ENCODE measurements at regions not wholly inside any gene's neighbourhood (a gene's known extent, or its start where the extent isn't known, plus 50 kb on each side); places are given as distances from the start of the nearest gene placed in this dataset.

DNA sequence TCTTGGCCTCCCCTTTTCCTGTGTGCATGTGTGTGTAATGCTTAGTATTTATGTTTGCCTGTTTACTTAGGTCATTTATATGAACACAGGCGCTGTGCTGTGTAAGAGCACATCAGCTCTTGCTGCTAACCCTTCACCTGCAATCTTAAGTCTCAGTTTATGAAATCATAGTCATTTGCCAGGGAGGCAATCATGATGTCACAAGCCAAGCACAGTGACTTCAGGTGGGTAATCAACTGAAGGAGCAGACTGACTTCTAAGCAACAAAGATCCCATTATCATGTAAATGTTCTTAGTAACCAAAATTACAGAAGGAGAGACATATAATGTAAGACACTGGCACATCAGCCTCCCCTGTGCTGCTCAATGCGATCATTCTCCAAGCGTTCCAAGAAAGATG lies 386.3 kb upstream of the MEIS1 start:
- Histone ChIP-seq H3K9me3 (ENCODE audit: control insufficient read depth, insufficient read depth, low read length) (no peaks in the 10 kb centered on the region), H3K36me3 (ENCODE audit: control insufficient read depth, insufficient read depth, low read length) (no peaks in the 10 kb centered on the region), H3K4me3 (ENCODE audit: low read depth, low read length) (no peak overlapping the region), H3K9ac (ENCODE audit: low read depth, low read length) (no peak overlapping the region), H3K27me3 (ENCODE audit: control insufficient read depth, insufficient read depth, low read length) (no peaks in the 10 kb centered on the region), H3K4me1 (ENCODE audit: control insufficient read depth, insufficient read depth, low read length) (peaks cover 7% of the 10 kb centered on the region)

GRCh38 chr2:66041902-66042657 lies 392.8 kb upstream of the MEIS1 start:
- H3K9me3 ChIP-seq (ENCODE audit: control insufficient read depth, insufficient read depth, low read length), result no peaks in the 10 kb centered on the region

GRCh38 chr2:66036948-66037347 lies 398.0 kb upstream of the MEIS1 start:
- Histone ChIP-seq H3K9ac (ENCODE audit: low read depth, low read length) (no peak overlapping the region), H3K9me3 (ENCODE audit: control insufficient read depth, insufficient read depth, low read length) (no peaks in the 10 kb centered on the region), H3K27me3 (ENCODE audit: control insufficient read depth, insufficient read depth, low read length) (no peaks in the 10 kb centered on the region), H3K36me3 (ENCODE audit: control insufficient read depth, insufficient read depth, low read length) (no peaks in the 10 kb centered on the region), H3K4me3 (ENCODE audit: low read depth, low read length) (no peak overlapping the region), H3K4me1 (ENCODE audit: control insufficient read depth, insufficient read depth, low read length) (no peaks in the 10 kb centered on the region)

More at GRCh38 chr2:66041902-66042657, 392.8 kb upstream of the MEIS1 start:
- Histone ChIP-seq H3K36me3 (ENCODE audit: control insufficient read depth, insufficient read depth, low read length) (no peaks in the 10 kb centered on the region), H3K4me1 (ENCODE audit: control insufficient read depth, insufficient read depth, low read length) (no peaks in the 10 kb centered on the region), H3K27me3 (ENCODE audit: control insufficient read depth, insufficient read depth, low read length) (no peaks in the 10 kb centered on the region), H3K9ac (ENCODE audit: low read depth, low read length) (no peak overlapping the region), H3K4me3 (ENCODE audit: low read depth, low read length) (no peak overlapping the region)

GRCh38 chr2:66034467-66034866 lies 400.5 kb upstream of the MEIS1 start:
- Histone ChIP-seq H3K4me1 (ENCODE audit: control insufficient read depth, insufficient read depth, low read length) (no peaks in the 10 kb centered on the region), H3K36me3 (ENCODE audit: control insufficient read depth, insufficient read depth, low read length) (no peaks in the 10 kb centered on the region), H3K27me3 (ENCODE audit: control insufficient read depth, insufficient read depth, low read length) (no peaks in the 10 kb centered on the region), H3K9ac (ENCODE audit: low read depth, low read length) (no peak overlapping the region), H3K9me3 (ENCODE audit: control insufficient read depth, insufficient read depth, low read length) (no peaks in the 10 kb centered on the region), H3K4me3 (ENCODE audit: low read depth, low read length) (no peak overlapping the region)

DNA sequence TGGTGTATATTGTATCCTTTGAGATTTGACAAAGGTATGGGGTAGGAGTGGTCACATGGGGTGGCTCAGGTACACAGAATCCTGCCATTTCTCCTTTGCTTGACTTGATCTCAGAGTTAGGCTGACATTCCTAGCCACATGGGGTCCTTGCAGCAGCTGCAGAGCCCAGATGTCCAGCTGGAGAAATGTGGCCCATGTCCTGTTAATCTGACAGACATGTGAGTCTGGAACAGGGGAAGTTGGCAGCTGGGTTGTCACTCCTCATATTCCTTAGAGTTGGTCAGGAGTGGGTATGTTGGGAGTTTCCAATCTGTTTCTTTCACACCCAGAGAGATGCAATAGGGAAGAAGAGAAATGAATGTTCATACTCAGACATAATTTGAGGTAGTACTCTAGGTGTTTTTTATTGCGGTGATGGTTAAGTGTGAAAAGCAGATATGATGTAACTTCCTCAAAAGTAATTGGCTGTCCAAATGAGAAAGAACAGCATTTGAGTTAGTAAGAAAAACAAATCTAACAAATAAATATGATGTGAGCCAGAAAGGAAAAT lies 402.6 kb upstream of the MEIS1 start:
- H3K9me3 ChIP-seq (ENCODE audit: control insufficient read depth, insufficient read depth, low read length), result no peaks in the 10 kb centered on the region
- no peak overlapping the region for H3K4me3 ChIP-seq (ENCODE audit: low read depth, low read length)
- no peaks in the 10 kb centered on the region for H3K4me1 ChIP-seq (ENCODE audit: control insufficient read depth, insufficient read depth, low read length)
- H3K27me3 ChIP-seq (ENCODE audit: control insufficient read depth, insufficient read depth, low read length), result no peaks in the 10 kb centered on the region
- H3K36me3 ChIP-seq (ENCODE audit: control insufficient read depth, insufficient read depth, low read length), result no peaks in the 10 kb centered on the region
- no peak overlapping the region for H3K9ac ChIP-seq (ENCODE audit: low read depth, low read length)

DNA sequence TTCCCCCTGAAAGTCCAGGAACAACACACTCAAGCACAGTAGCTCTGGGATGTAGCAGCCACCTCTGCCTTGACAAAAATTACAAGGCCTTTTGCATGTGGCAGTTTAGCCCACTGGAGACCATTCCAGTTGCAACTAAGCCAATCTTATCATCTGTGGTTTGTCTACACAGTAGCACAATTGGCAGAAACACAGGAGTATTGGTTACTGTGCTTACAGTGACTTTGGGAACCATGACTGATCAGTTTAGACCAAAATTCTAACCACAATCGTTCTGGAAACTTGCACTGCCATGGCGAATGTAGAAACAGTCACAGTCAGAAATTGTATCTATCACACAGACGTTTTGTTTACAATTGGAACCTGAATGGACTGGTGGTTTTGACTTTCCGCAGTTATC lies 403.7 kb upstream of the MEIS1 start:
- H3K9me3 ChIP-seq (ENCODE audit: control insufficient read depth, insufficient read depth, low read length), result no peaks in the 10 kb centered on the region
- H3K4me3 ChIP-seq (ENCODE audit: low read depth, low read length), result no peak overlapping the region
- H3K4me1 ChIP-seq (ENCODE audit: control insufficient read depth, insufficient read depth, low read length), result no peaks in the 10 kb centered on the region
- no peak overlapping the region for H3K9ac ChIP-seq (ENCODE audit: low read depth, low read length)
- no peaks in the 10 kb centered on the region for H3K27me3 ChIP-seq (ENCODE audit: control insufficient read depth, insufficient read depth, low read length)
- H3K36me3 ChIP-seq (ENCODE audit: control insufficient read depth, insufficient read depth, low read length), result no peaks in the 10 kb centered on the region

DNA sequence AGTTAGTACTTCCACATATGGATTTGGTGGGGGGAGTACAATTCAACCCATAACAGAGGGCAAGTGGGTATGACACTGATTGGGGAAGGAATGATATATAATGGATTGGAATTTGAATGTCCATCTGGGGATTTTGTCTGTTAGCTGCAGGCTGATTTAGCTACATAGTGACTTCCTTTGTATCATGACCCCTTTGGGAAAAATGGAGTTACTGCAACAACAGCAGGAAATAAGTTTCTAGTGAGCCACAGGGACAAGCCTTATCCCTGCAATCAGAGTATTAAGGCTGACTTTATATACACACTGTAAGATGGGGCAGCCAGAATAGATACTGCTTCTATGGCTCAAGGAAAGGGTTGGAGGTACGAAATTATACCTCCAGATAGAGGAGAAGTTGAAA lies 404.4 kb upstream of the MEIS1 start:
- no peaks in the 10 kb centered on the region for H3K27me3 ChIP-seq (ENCODE audit: control insufficient read depth, insufficient read depth, low read length)
- no peak overlapping the region for H3K9ac ChIP-seq (ENCODE audit: low read depth, low read length)
- H3K36me3 ChIP-seq (ENCODE audit: control insufficient read depth, insufficient read depth, low read length), result no peaks in the 10 kb centered on the region
- H3K9me3 ChIP-seq (ENCODE audit: control insufficient read depth, insufficient read depth, low read length), result no peaks in the 10 kb centered on the region
- no peaks in the 10 kb centered on the region for H3K4me1 ChIP-seq (ENCODE audit: control insufficient read depth, insufficient read depth, low read length)
- H3K4me3 ChIP-seq (ENCODE audit: low read depth, low read length), result no peak overlapping the region

DNA sequence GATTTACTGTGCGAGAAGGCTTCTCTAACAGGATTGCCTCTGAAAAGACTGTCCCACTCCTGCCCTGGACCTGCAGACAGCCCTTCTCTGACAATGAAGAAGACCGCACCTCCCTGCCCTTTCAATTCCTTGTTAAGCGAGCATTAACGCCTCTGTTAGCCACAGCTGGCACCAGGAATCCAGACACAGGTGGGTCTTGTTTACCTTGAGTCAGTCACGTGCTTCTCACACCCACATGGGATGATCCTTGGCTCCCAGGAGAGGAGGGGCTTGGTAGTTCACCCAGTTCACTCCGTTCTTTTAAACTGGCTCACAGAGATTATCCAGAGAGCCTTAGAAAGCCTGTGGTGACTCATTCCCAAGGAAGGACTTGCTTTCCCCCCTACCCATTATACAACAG lies 410.5 kb upstream of the MEIS1 start:
- Histone ChIP-seq H3K36me3 (ENCODE audit: control insufficient read depth, insufficient read depth, low read length) (no peaks in the 10 kb centered on the region), H3K27me3 (ENCODE audit: control insufficient read depth, insufficient read depth, low read length) (no peaks in the 10 kb centered on the region), H3K9me3 (ENCODE audit: control insufficient read depth, insufficient read depth, low read length) (no peaks in the 10 kb centered on the region)

GRCh38 chr2:66021296-66021695 lies 413.6 kb upstream of the MEIS1 start:
- H3K9ac ChIP-seq (ENCODE audit: low read depth, low read length), result no peak overlapping the region
- H3K4me3 ChIP-seq (ENCODE audit: low read depth, low read length), result no peak overlapping the region
- H3K36me3 ChIP-seq (ENCODE audit: control insufficient read depth, insufficient read depth, low read length), result no peaks in the 10 kb centered on the region
- H3K4me1 ChIP-seq (ENCODE audit: control insufficient read depth, insufficient read depth, low read length), result no peaks in the 10 kb centered on the region
- no peaks in the 10 kb centered on the region for H3K27me3 ChIP-seq (ENCODE audit: control insufficient read depth, insufficient read depth, low read length)
- no peaks in the 10 kb centered on the region for H3K9me3 ChIP-seq (ENCODE audit: control insufficient read depth, insufficient read depth, low read length)

More for the DNA sequence above, 410.5 kb upstream of the MEIS1 start:
- no peak overlapping the region for H3K4me3 ChIP-seq (ENCODE audit: low read depth, low read length)
- H3K9ac ChIP-seq (ENCODE audit: low read depth, low read length), result no peak overlapping the region
- H3K4me1 ChIP-seq (ENCODE audit: control insufficient read depth, insufficient read depth, low read length), result no peaks in the 10 kb centered on the region

DNA sequence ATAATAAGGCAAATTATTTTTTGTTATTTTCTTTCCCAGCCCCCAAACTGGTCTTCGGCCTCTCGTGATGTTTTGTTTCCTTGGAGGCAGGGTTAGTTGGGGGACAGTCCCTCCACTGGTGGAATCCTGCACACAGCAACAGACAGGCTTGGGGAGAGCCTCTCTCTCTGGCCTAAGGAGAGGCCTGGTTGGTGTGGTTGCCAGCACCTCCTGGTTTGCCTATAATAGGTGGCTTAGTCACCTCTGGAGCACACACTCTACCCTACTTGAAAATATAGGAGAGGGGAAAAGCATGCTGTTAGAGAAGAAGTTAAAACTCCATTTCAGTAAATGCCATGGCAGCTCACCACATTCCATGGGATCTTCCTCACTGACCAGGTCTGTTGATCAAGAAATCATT lies 417.2 kb upstream of the MEIS1 start:
- Histone ChIP-seq H3K9ac (ENCODE audit: low read depth, low read length) (no peak overlapping the region), H3K36me3 (ENCODE audit: control insufficient read depth, insufficient read depth, low read length) (no peaks in the 10 kb centered on the region), H3K9me3 (ENCODE audit: control insufficient read depth, insufficient read depth, low read length) (no peaks in the 10 kb centered on the region), H3K27me3 (ENCODE audit: control insufficient read depth, insufficient read depth, low read length) (no peaks in the 10 kb centered on the region), H3K4me1 (ENCODE audit: control insufficient read depth, insufficient read depth, low read length) (no peaks in the 10 kb centered on the region), H3K4me3 (ENCODE audit: low read depth, low read length) (no peak overlapping the region)

- no peak overlapping the region for H3K9ac ChIP-seq (ENCODE audit: low read depth, low read length)
- no peaks in the 10 kb centered on the region for H3K4me1 ChIP-seq (ENCODE audit: control insufficient read depth, insufficient read depth, low read length)
- no peaks in the 10 kb centered on the region for H3K36me3 ChIP-seq (ENCODE audit: control insufficient read depth, insufficient read depth, low read length)
- H3K4me3 ChIP-seq (ENCODE audit: low read depth, low read length), result no peak overlapping the region
- no peaks in the 10 kb centered on the region for H3K27me3 ChIP-seq (ENCODE audit: control insufficient read depth, insufficient read depth, low read length)
- no peaks in the 10 kb centered on the region for H3K9me3 ChIP-seq (ENCODE audit: control insufficient read depth, insufficient read depth, low read length)
These were observed 420.5 kb upstream of the MEIS1 start for GRCh38 chr2:66014450-66014849.

DNA sequence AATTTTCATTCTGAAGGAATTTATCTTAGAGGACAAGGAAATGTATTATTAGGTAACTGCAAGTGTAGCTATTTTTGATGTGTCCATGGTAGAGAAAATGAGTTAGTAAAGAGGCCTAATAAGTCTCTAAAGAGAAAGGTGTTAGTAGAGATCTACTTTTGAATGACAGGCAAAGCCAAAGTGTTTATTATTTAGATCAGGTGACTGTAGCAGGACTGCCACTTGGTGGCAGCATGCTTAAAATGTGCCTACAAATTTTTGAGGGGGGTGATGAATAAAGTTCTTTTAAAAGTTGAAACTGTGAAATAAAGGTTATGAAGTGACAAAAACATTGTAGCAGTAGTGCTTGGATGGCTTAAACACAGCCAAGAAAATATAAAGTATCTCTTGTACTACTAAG lies 421.5 kb upstream of the MEIS1 start:
- Histone ChIP-seq H3K27me3 (ENCODE audit: control insufficient read depth, insufficient read depth, low read length) (no peaks in the 10 kb centered on the region), H3K9ac (ENCODE audit: low read depth, low read length) (no peak overlapping the region), H3K4me1 (ENCODE audit: control insufficient read depth, insufficient read depth, low read length) (no peaks in the 10 kb centered on the region), H3K4me3 (ENCODE audit: low read depth, low read length) (no peak overlapping the region), H3K36me3 (ENCODE audit: control insufficient read depth, insufficient read depth, low read length) (no peaks in the 10 kb centered on the region), H3K9me3 (ENCODE audit: control insufficient read depth, insufficient read depth, low read length) (no peaks in the 10 kb centered on the region)
